OCI-LY3 (cell line): ENCODE measurements at regions not wholly inside any gene's neighbourhood (a gene's known extent, or its start where the extent isn't known, plus 50 kb on each side); places are given as distances from the start of the nearest gene placed in this dataset.
"Not testable (repeated sequence)": the region's sequence is repeated elsewhere in the genome, so short reads cannot be mapped to it uniquely, and the experiment has no call there.

Experiments used
- H2AFZ ChIP-seq: fragments of 200-600, 300-600 bp; shearing (Covaris generic); 2 replicates; pipeline ENCODE4 v1.6.0; 2014; ENCODE audit warnings: antibody characterized with exemption, low read depth, low read length
- H3K27ac ChIP-seq: fragments of 200-600, 300-600 bp; sonication (generic); 2 replicates; pipeline ENCODE4 v1.5.1; 2014; ENCODE audit warnings: mild to moderate bottlenecking, low read length, moderate library complexity, mixed read lengths
- H3K27me3 ChIP-seq: fragments of 200-600, 300-600 bp; sonication (generic); 2 replicates; pipeline ENCODE4 v1.6.1; 2014; ENCODE audit warnings: low read depth, low read length, mixed read lengths
- H3K36me3 ChIP-seq: fragments of 200-600, 300-600 bp; sonication (generic); replicated peaks from 2 replicates; pipeline ENCODE3; 2014; ENCODE audit warnings: low read depth, low read length, mixed read lengths
- H3K4me1 ChIP-seq: fragments of 300-600, 200-600 bp; sonication (generic); 2 replicates; pipeline ENCODE4 v1.6.1; 2014; ENCODE audit warnings: low read length, mixed read lengths
- H3K4me2 ChIP-seq: fragments of 200-600, 300-600 bp; sonication (generic); 2 replicates; pipeline ENCODE4 v1.6.1; 2014; ENCODE audit warnings: low read length, mixed read lengths
- H3K4me3 ChIP-seq: fragments of 300-600, 200-600 bp; sonication (generic); 2 replicates; pipeline ENCODE4 v1.5.1; 2014; ENCODE audit warnings: antibody characterized with exemption, mild to moderate bottlenecking, low read length, moderate library complexity
- H3K79me2 ChIP-seq: fragments of 300-600, 200-600 bp; shearing (Covaris generic); 2 replicates; pipeline ENCODE4 v1.6.1; 2014; ENCODE audit warnings: mild to moderate bottlenecking, low read length, mixed read lengths
- H3K9ac ChIP-seq: fragments of 300-600, 200-600 bp; shearing (Covaris generic); 2 replicates; pipeline ENCODE4 v1.6.0; 2014; ENCODE audit warnings: mild to moderate bottlenecking, low read length, moderate library complexity
- H3K9me3 ChIP-seq: fragments of 200-600, 300-600 bp; shearing (Covaris generic); 2 replicates; pipeline ENCODE4 v1.6.1; 2014; ENCODE audit warnings: low read length, mixed read lengths; ENCODE audit not compliant: insufficient read depth
- H4K20me1 ChIP-seq: fragments of 200-600, 300-600 bp; sonication (generic); 2 replicates; pipeline ENCODE4 v1.6.1; 2016; ENCODE audit warnings: low read length, mixed read lengths; ENCODE audit not compliant: insufficient read depth
- CTCF ChIP-seq: fragments of 200-600, 300-600 bp; sonication (generic); IDR thresholded peaks from 2 replicates; pipeline ENCODE4 v1.5.1; 2014; ENCODE audit warnings: antibody characterized with exemption, low read length, low read depth
- EZH2phosphoT487 ChIP-seq: fragments of 200-600 bp; shearing (Covaris generic); IDR thresholded peaks from 2 replicates; pipeline ENCODE4 v1.6.1; 2018; ENCODE audit warnings: antibody characterized with exemption, mixed run types, low read depth

- Histone ChIP-seq H3K9ac (no peak overlapping the region), H3K9me3 (no peaks in the 10 kb centered on the region), H2AFZ (no peak overlapping the region), H4K20me1 (no peaks in the 10 kb centered on the region), H3K27me3 (no peaks in the 10 kb centered on the region), H3K4me1 (no peaks in the 10 kb centered on the region), H3K27ac (no peak overlapping the region), H3K4me3 (no peak overlapping the region), H3K36me3 (no peaks in the 10 kb centered on the region), H3K79me2 (no peaks in the 10 kb centered on the region), H3K4me2 (no peak overlapping the region)
- TF ChIP-seq EZH2phosphoT487: no peak
- no peak for TF ChIP-seq CTCF
Measured at GRCh38 chr3:148518520-148518919, 179.2 kb upstream of the AGTR1 start.

GRCh38 chr3:148525621-148526020, 172.1 kb upstream of the AGTR1 start:
- not testable (repeated sequence) for H3K27ac ChIP-seq, H3K9me3 ChIP-seq, H3K4me3 ChIP-seq, H3K27me3 ChIP-seq, H2AFZ ChIP-seq, H3K4me1 ChIP-seq, H3K36me3 ChIP-seq, H3K79me2 ChIP-seq, H3K9ac ChIP-seq, H4K20me1 ChIP-seq, H3K4me2 ChIP-seq

- Histone ChIP-seq H4K20me1 (no peaks in the 10 kb centered on the region), H3K4me1 (no peaks in the 10 kb centered on the region), H2AFZ (no peak overlapping the region), H3K27ac (no peak overlapping the region), H3K9me3 (no peaks in the 10 kb centered on the region), H3K27me3 (no peaks in the 10 kb centered on the region), H3K9ac (no peak overlapping the region), H3K4me2 (no peak overlapping the region), H3K36me3 (no peaks in the 10 kb centered on the region), H3K4me3 (no peak overlapping the region), H3K79me2 (no peaks in the 10 kb centered on the region)
- no peak for TF ChIP-seq CTCF
Measured at GRCh38 chr3:148528024-148528423, 169.7 kb upstream of the AGTR1 start.

- Histone ChIP-seq H3K4me3 (no peak overlapping the region), H3K9ac (no peak overlapping the region), H3K27me3 (no peaks in the 10 kb centered on the region), H3K4me2 (no peak overlapping the region), H3K79me2 (no peaks in the 10 kb centered on the region), H3K36me3 (no peaks in the 10 kb centered on the region), H4K20me1 (no peaks in the 10 kb centered on the region), H3K27ac (no peak overlapping the region), H3K4me1 (no peaks in the 10 kb centered on the region), H2AFZ (no peak overlapping the region), H3K9me3 (no peaks in the 10 kb centered on the region)
- no peak for TF ChIP-seq EZH2phosphoT487
- TF ChIP-seq CTCF: no peak
Measured at GRCh38 chr3:148531836-148532235, 165.9 kb upstream of the AGTR1 start.

- H2AFZ ChIP-seq: no peak overlapping the region
- no peaks in the 10 kb centered on the region for H3K4me1 ChIP-seq
- no peak overlapping the region for H3K9ac ChIP-seq
- no peaks in the 10 kb centered on the region for H3K79me2 ChIP-seq
- H3K36me3 ChIP-seq: no peaks in the 10 kb centered on the region
- no peak for TF ChIP-seq CTCF
- no peak for TF ChIP-seq EZH2phosphoT487
- H3K4me2 ChIP-seq: no peak overlapping the region
- no peaks in the 10 kb centered on the region for H3K27me3 ChIP-seq
- H3K27ac ChIP-seq: no peak overlapping the region
- H3K4me3 ChIP-seq: no peak overlapping the region
- H4K20me1 ChIP-seq: no peaks in the 10 kb centered on the region
- no peaks in the 10 kb centered on the region for H3K9me3 ChIP-seq
Measured at GRCh38 chr3:148532326-148532725, 165.4 kb upstream of the AGTR1 start.
